GM12891 (cell line): ENCODE measurements at regions not wholly inside any gene's neighbourhood (a gene's known extent, or its start where the extent isn't known, plus 50 kb on each side); places are given as distances from the start of the nearest gene placed in this dataset.

Source experiments
- PAX5 ChIP-seq: IDR thresholded peaks from 2 replicates; pipeline ENCODE4 v1.6.1; 2011; ENCODE audit warnings: low read length, moderate library complexity, mild to moderate bottlenecking; ENCODE audit not compliant: insufficient read depth, severe bottlenecking
- POLR2A ChIP-seq: IDR thresholded peaks from 2 replicates; pipeline ENCODE4 v1.6.1; 2011; ENCODE audit warnings: low read depth, low read length, control low read depth
- POLR2AphosphoS5 ChIP-seq: IDR thresholded peaks from 2 replicates; pipeline ENCODE4 v1.6.1; 2011; ENCODE audit warnings: low read depth, low read length, control low read depth
- SPI1 ChIP-seq: IDR thresholded peaks from 2 replicates; pipeline ENCODE4 v1.6.1; 2011; ENCODE audit warnings: low read depth, low read length, control low read depth
- TAF1 ChIP-seq: IDR thresholded peaks from 2 replicates; pipeline ENCODE4 v1.6.1; 2011; ENCODE audit warnings: low read depth, low read length, control low read depth

- TF ChIP-seq POLR2A (no peak), TAF1 (no peak), SPI1 (no peak), POLR2AphosphoS5 (no peak), PAX5 (no peak)
These were observed 68.9 kb downstream of the PERP start for GRCh38 chr6:138038142-138038870.
